SH-SY5Y (cell line): ENCODE measurements at regions not wholly inside any gene's neighbourhood (a gene's known extent, or its start where the extent isn't known, plus 50 kb on each side); places are given as distances from the start of the nearest gene placed in this dataset.
A peak's percentile ranks its signal among the peaks of the same experiment; 100 is the strongest.

Source experiments
- GATA2 ChIP-seq: IDR thresholded peaks from 2 replicates; pipeline ENCODE4 v1.6.1; 2011; ENCODE audit warnings: mild to moderate bottlenecking, low read depth, low read length
- GATA3 ChIP-seq: IDR thresholded peaks from 2 replicates; pipeline ENCODE4 v1.6.1; 2011; ENCODE audit warnings: low read depth, mild to moderate bottlenecking, low read length, moderate library complexity

DNA sequence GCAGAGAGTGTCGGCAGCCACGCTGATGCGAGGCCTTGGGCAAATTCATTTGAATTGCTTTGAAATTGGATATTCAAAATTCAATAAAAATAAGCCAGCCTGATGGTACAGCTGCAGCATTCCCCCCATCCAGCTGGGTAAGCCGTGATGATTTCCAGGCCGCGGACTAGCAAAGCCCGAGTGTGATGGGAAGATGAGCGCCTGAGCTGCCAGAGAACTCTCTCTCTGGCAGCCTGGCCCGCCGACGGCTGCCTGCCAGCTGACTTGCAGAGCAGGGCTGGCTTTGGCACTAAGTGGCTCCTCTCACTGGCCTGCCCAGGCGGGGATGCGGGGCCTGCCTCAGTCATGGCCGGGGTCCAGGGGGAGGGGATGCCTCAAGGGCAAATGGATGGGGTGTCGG is 268.3 kb upstream of the WWC1 start:
- TF ChIP-seq GATA2 (peak; percentile 45; the same call in 1 of the 2 replicates), GATA3 (no peak)
